PC-3 (cell line): ENCODE measurements at regions not wholly inside any gene's neighbourhood (a gene's known extent, or its start where the extent isn't known, plus 50 kb on each side); places are given as distances from the start of the nearest gene placed in this dataset.
A peak's percentile ranks its signal among the peaks of the same experiment; 100 is the strongest.

Source experiments
- ATAC-seq: fragments of 200-7000 bp; cut with Tn5 transposase; 2 replicates; pipeline ENCODE4 v1.9.1; 2020; ENCODE audit warnings: mild to moderate bottlenecking, moderate library complexity
- BruUV-seq: library from RNA; stranded (reverse); fragments of 400-500 nt; replicated peaks from 2 replicates; lab custom pipeline; 2021; lab: Mats Ljungman, UMichigan
- CTCF ChIA-PET: fragments of 300-600 bp; sonication (Branson Sonifier 250); formaldehyde crosslinking; loops from one replicate; lab custom pipeline; 2022; ENCODE audit warnings: antibody characterized with exemption; lab: Charles Lee
- POLR2A ChIA-PET: fragments of 300-600 bp; sonication (Branson Sonifier 250); formaldehyde crosslinking; loops from one replicate; lab custom pipeline; 2022; ENCODE audit warnings: antibody characterized with exemption; ENCODE audit not compliant: unreplicated experiment; lab: Charles Lee
- DNase-seq: peaks from one replicate; pipeline ENCODE4 v3.0.0-alpha.2; 2015
- H2AFZ ChIP-seq: fragments of 300-600 bp; sonication (generic); 2 replicates; pipeline ENCODE4 v1.6.0; 2016; ENCODE audit warnings: antibody characterized with exemption, low read length
- H3F3A ChIP-seq: fragments of 300-600 bp; sonication (generic); one replicate; pipeline ENCODE4 v1.6.0; 2017; ENCODE audit warnings: antibody characterized with exemption, low read length, control low read depth, mild to moderate bottlenecking; ENCODE audit not compliant: unreplicated experiment
- H3K27ac ChIP-seq: fragments of 300-600 bp; sonication (generic); 2 replicates; pipeline ENCODE4 v1.5.1; 2016; ENCODE audit warnings: mild to moderate bottlenecking, low read length
- H3K27me3 ChIP-seq: fragments of 300-600 bp; sonication (generic); 2 replicates; pipeline ENCODE4 v1.6.1; 2016; ENCODE audit warnings: low read length, mixed read lengths
- H3K36me3 ChIP-seq: fragments of 300-600 bp; sonication (generic); 2 replicates; pipeline ENCODE4 v1.6.1; 2016; ENCODE audit warnings: low read depth, mixed run types, low read length, mixed read lengths
- H3K4me1 ChIP-seq: fragments of 300-600 bp; sonication (generic); 2 replicates; pipeline ENCODE4 v1.5.1; 2016; ENCODE audit warnings: low read length; ENCODE audit not compliant: insufficient read depth
- H3K4me2 ChIP-seq: fragments of 300-600 bp; sonication (generic); 2 replicates; pipeline ENCODE4 v1.6.0; 2016; ENCODE audit warnings: low read length
- H3K4me3 ChIP-seq: fragments of 300-600 bp; sonication (generic); 2 replicates; pipeline ENCODE4 v1.5.1; 2016; ENCODE audit warnings: mild to moderate bottlenecking, low read length, mixed read lengths
- H3K79me2 ChIP-seq: fragments of 300-600 bp; sonication (generic); 2 replicates; pipeline ENCODE4 v1.6.1; 2017; ENCODE audit warnings: low read length, mixed read lengths
- H3K9ac ChIP-seq: fragments of 300-600 bp; sonication (generic); 2 replicates; pipeline ENCODE4 v1.6.0; 2016; ENCODE audit warnings: mild to moderate bottlenecking, low read length
- H3K9me2 ChIP-seq: fragments of 300-600 bp; sonication (generic); replicated peaks from 2 replicates; pipeline ENCODE4 v1.6.1; 2016; ENCODE audit warnings: mixed run types, low read length, mixed read lengths
- H3K9me3 ChIP-seq: fragments of 300-600 bp; sonication (generic); 2 replicates; pipeline ENCODE4 v1.6.1; 2016; ENCODE audit warnings: low read length, mixed read lengths
- H4K20me1 ChIP-seq: fragments of 300-600 bp; sonication (generic); 2 replicates; pipeline ENCODE4 v1.6.1; 2016; ENCODE audit warnings: low read length, mixed read lengths
- EZH2 ChIP-seq: fragments of 300-600 bp; sonication (generic); IDR thresholded peaks from one replicate; pipeline ENCODE4 v1.6.1; 2017; ENCODE audit warnings: antibody characterized with exemption, mild to moderate bottlenecking, low read length; ENCODE audit not compliant: unreplicated experiment
- EZH2phosphoT487 ChIP-seq: fragments of 300-600 bp; sonication (generic); IDR thresholded peaks from 2 replicates; pipeline ENCODE4 v1.6.1; 2018; ENCODE audit warnings: mild to moderate bottlenecking, antibody characterized with exemption, low read length, borderline replicate concordance
- intact Hi-C: fragments of 100-400 bp; cut with micrococcal nuclease; formaldehyde crosslinking; loops from 2 replicates; pipeline ENCODE4 v1.9.0; 2023
- TF ChIP-seq, protein P1 (sequence below): fragments of 300-600 bp; sonication (generic); conservative IDR thresholded peaks from 2 replicates; pipeline ENCODE4 v1.5.1; 2017; ENCODE audit warnings: antibody characterized with exemption, low read depth, mild to moderate bottlenecking, low read length

DNA sequence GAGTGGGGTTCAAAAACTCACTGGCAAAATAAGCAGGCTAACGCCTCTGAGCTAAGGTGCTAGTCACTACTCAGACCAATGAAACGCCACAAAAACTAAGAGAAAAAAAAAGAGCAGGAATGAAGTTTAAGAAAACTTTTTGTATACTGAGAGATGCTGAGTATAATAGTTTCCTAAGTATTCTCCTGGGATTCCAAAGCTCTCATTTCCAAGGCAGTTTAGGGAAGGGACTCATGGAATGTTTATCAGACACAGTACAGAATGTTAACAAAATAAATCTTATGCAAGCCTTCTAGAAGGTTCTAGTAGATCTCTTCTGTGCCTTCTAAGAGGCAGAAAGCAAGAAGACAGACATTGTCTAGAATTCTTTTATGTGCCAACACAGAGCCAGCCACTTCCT, 361.9 kb downstream of the MTRR start:
- no peak overlapping the region for H3K4me3 ChIP-seq
- no peak overlapping the region for H2AFZ ChIP-seq
- H3K27ac ChIP-seq, result no peak overlapping the region
- H3K4me1 ChIP-seq, result peaks cover 7% of the 10 kb centered on the region; the same call in 1 of the 2 replicates
- BruUV-seq, result no TSS peak
- no peaks in the 10 kb centered on the region for H3K9me2 ChIP-seq
- TF ChIP-seq, protein P1, sequence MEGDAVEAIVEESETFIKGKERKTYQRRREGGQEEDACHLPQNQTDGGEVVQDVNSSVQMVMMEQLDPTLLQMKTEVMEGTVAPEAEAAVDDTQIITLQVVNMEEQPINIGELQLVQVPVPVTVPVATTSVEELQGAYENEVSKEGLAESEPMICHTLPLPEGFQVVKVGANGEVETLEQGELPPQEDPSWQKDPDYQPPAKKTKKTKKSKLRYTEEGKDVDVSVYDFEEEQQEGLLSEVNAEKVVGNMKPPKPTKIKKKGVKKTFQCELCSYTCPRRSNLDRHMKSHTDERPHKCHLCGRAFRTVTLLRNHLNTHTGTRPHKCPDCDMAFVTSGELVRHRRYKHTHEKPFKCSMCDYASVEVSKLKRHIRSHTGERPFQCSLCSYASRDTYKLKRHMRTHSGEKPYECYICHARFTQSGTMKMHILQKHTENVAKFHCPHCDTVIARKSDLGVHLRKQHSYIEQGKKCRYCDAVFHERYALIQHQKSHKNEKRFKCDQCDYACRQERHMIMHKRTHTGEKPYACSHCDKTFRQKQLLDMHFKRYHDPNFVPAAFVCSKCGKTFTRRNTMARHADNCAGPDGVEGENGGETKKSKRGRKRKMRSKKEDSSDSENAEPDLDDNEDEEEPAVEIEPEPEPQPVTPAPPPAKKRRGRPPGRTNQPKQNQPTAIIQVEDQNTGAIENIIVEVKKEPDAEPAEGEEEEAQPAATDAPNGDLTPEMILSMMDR, result no peak
- TF ChIP-seq EZH2 (no peak), EZH2phosphoT487 (no peak)
- no peak for DNase-seq
- ChIA-PET POLR2A (no interaction called here), CTCF (no interaction called here)
- no peak for ATAC-seq
- intact Hi-C loops, result no loop called here
- no peaks in the 10 kb centered on the region for H4K20me1 ChIP-seq
- peaks cover 8% of the 10 kb centered on the region; the same call in 1 of the 2 replicates for H3K27me3 ChIP-seq
- no peaks in the 10 kb centered on the region for H3K9me3 ChIP-seq
- H3K79me2 ChIP-seq, result no peaks in the 10 kb centered on the region
- no peak overlapping the region for H3K4me2 ChIP-seq
- no peak overlapping the region for H3K9ac ChIP-seq
- H3K36me3 ChIP-seq, result no peaks in the 10 kb centered on the region
- H3F3A ChIP-seq, result no peaks in the 10 kb centered on the region

DNA sequence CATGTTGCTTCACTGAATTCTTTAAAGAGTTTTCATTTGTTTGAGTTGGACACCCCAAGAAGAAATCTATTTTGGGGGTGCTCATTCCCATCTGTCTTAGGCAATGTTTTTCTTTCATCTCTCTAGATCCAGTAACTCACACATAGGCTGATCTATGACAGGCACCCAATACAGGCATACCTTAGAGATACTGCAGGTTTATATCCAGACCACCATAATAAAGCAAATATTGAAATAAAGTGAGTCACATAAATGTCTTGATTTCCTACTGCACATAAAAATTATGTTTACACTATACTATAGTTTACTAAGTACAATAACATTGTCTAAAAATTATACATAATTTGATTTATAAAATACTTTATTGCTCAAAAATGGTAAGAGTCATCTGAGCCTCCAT, 364.5 kb downstream of the MTRR start:
- H4K20me1 ChIP-seq, result no peaks in the 10 kb centered on the region
- ATAC-seq (peak; percentile 95), DNase-seq (peak; percentile 42)
- H3F3A ChIP-seq, result no peaks in the 10 kb centered on the region
- no peaks in the 10 kb centered on the region for H3K79me2 ChIP-seq
- peaks cover 8% of the 10 kb centered on the region; the same call in 1 of the 2 replicates for H3K27me3 ChIP-seq
- no peak overlapping the region for H3K4me3 ChIP-seq
- ChIA-PET POLR2A (no interaction called here), CTCF (no interaction called here)
- no peaks in the 10 kb centered on the region for H3K36me3 ChIP-seq
- no peak overlapping the region for H3K9ac ChIP-seq
- intact Hi-C loops, result no loop called here
- no peak overlapping the region for H3K4me2 ChIP-seq
- no peak overlapping the region for H3K27ac ChIP-seq
- TF ChIP-seq EZH2, result no peak
- TF ChIP-seq EZH2phosphoT487, result no peak
- TF ChIP-seq, protein P1, result no peak
- H3K4me1 ChIP-seq, result peaks cover 7% of the 10 kb centered on the region; the same call in 1 of the 2 replicates
- H3K9me2 ChIP-seq, result no peaks in the 10 kb centered on the region
- BruUV-seq, result no TSS peak
- H2AFZ ChIP-seq, result no peak overlapping the region
- H3K9me3 ChIP-seq, result no peaks in the 10 kb centered on the region

DNA sequence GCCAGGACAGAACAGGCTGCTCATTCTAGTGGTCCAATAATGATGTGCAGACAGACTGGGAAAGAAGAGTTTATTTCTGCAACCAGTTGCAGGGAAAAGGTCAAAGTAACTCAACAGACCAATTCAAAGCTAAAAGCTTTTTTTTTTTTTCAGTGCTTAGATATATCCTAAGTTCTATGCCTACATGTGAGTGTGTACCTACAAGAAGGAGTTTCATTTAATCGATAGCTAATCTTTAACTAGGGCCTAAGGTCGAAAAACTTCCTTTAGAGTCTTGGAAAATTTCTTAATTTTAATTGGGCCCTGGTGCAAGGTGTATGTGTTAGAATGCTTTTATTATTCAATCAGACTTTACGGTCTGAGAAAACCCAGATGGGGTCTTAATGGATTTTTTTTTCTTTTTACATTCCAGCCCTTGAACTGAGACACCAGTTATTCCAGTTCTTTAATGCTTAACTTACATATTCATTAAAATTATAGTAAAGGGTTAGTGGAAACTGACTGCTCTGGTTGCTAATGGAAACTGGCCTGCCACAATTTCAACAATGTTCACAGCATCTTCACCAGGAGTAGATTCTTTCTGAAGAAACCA, 365.3 kb downstream of the MTRR start:
- POLR2A ChIA-PET, result no interaction called here
- Histone ChIP-seq H3K4me3 (no peak overlapping the region), H3K4me2 (no peak overlapping the region), H3K9ac (no peak overlapping the region), H3K27ac (no peak overlapping the region), H3K79me2 (no peaks in the 10 kb centered on the region), H2AFZ (no peak overlapping the region), H3F3A (no peaks in the 10 kb centered on the region), H3K4me1 (peaks cover 7% of the 10 kb centered on the region; the same call in 1 of the 2 replicates), H3K36me3 (no peaks in the 10 kb centered on the region), H3K27me3 (peaks cover 6% of the 10 kb centered on the region), H4K20me1 (no peaks in the 10 kb centered on the region), H3K9me3 (no peaks in the 10 kb centered on the region), H3K9me2 (no peaks in the 10 kb centered on the region)
- intact Hi-C loops, result no loop called here
- BruUV-seq, result no TSS peak
- CTCF ChIA-PET, result no interaction called here
- no peak for DNase-seq
- no peak for ATAC-seq
- TF ChIP-seq, protein P1, result no peak
- TF ChIP-seq EZH2phosphoT487, result no peak
- no peak for TF ChIP-seq EZH2
